H9 (cell line): ENCODE measurements at regions not wholly inside any gene's neighbourhood (a gene's known extent, or its start where the extent isn't known, plus 50 kb on each side); places are given as distances from the start of the nearest gene placed in this dataset.
A peak's percentile ranks its signal among the peaks of the same experiment; 100 is the strongest.

ENCODE experiments used
- DNase-seq: peaks from one replicate; pipeline ENCODE4 v3.0.0-alpha.2; 2017
- H2AFZ ChIP-seq: one replicate; pipeline ENCODE4 v1.6.1; 2013; ENCODE audit warnings: mild to moderate bottlenecking, low read length, control low read depth, moderate library complexity
- H2AK5ac ChIP-seq: 2 replicates; pipeline ENCODE4 v1.6.1; 2013; ENCODE audit warnings: low read length, control low read depth, mixed read lengths; ENCODE audit not compliant: insufficient read length
- H2BK120ac ChIP-seq: one replicate; pipeline ENCODE4 v1.6.1; 2013; ENCODE audit warnings: low read depth, mild to moderate bottlenecking, low read length, control low read depth, inconsistent platforms; ENCODE audit not compliant: poor library complexity, severe bottlenecking
- H2BK12ac ChIP-seq: 2 replicates; pipeline ENCODE4 v1.6.1; 2013; ENCODE audit warnings: low read length, control low read depth, mixed read lengths, low read depth; ENCODE audit not compliant: insufficient read length
- H2BK15ac ChIP-seq: 2 replicates; pipeline ENCODE4 v1.6.1; 2013; ENCODE audit warnings: low read depth, low read length, control low read depth
- H2BK20ac ChIP-seq: one replicate; pipeline ENCODE4 v1.6.1; 2013; ENCODE audit warnings: low read depth, mild to moderate bottlenecking, low read length, control low read depth, inconsistent platforms; ENCODE audit not compliant: poor library complexity, severe bottlenecking
- H2BK5ac ChIP-seq: 2 replicates; pipeline ENCODE4 v1.6.1; 2013; ENCODE audit warnings: low read length, control low read depth, mixed read lengths; ENCODE audit not compliant: insufficient read length
- H3K14ac ChIP-seq: 2 replicates; pipeline ENCODE4 v1.6.1; 2013; ENCODE audit warnings: low read length, control low read depth; ENCODE audit not compliant: insufficient read depth
- H3K18ac ChIP-seq: 2 replicates; pipeline ENCODE4 v1.6.1; 2013; ENCODE audit warnings: low read depth, mild to moderate bottlenecking, mixed read lengths, low read length, control low read depth; ENCODE audit not compliant: insufficient read length
- H3K23ac ChIP-seq: 2 replicates; pipeline ENCODE4 v1.6.1; 2013; ENCODE audit warnings: low read length, control low read depth, mixed read lengths, low read depth; ENCODE audit not compliant: insufficient read length
- H3K23me2 ChIP-seq: 2 replicates; pipeline ENCODE4 v1.6.1; 2013; ENCODE audit warnings: low read depth, mild to moderate bottlenecking, mixed read lengths, low read length, control low read depth; ENCODE audit not compliant: insufficient read length, poor library complexity, severe bottlenecking
- H3K27ac ChIP-seq: 2 replicates; pipeline ENCODE4 v1.5.1; 2013; ENCODE audit warnings: low read length, control low read depth, mixed read lengths, low read depth; ENCODE audit not compliant: insufficient read length
- H3K27me3 ChIP-seq: 2 replicates; pipeline ENCODE4 v1.6.1; 2013; ENCODE audit warnings: low read length, control low read depth, inconsistent platforms; ENCODE audit not compliant: insufficient read depth
- H3K4ac ChIP-seq: 2 replicates; pipeline ENCODE4 v1.6.1; 2013; ENCODE audit warnings: low read depth, mild to moderate bottlenecking, control low read depth, inconsistent platforms, low read length, moderate library complexity
- H3K4me1 ChIP-seq: 2 replicates; pipeline ENCODE4 v1.6.1; 2013; ENCODE audit warnings: low read length, control low read depth, inconsistent platforms; ENCODE audit not compliant: insufficient read depth
- H3K4me2 ChIP-seq: 2 replicates; pipeline ENCODE4 v1.6.1; 2013; ENCODE audit warnings: low read length, control low read depth, mixed read lengths; ENCODE audit not compliant: insufficient read length, insufficient read depth
- H3K56ac ChIP-seq: 2 replicates; pipeline ENCODE4 v1.6.1; 2013; ENCODE audit warnings: low read depth, mild to moderate bottlenecking, mixed read lengths, low read length, control low read depth; ENCODE audit not compliant: insufficient read length
- H3K79me1 ChIP-seq: 2 replicates; pipeline ENCODE4 v1.6.1; 2013; ENCODE audit warnings: low read depth, mild to moderate bottlenecking, moderate library complexity, low read length, control low read depth, inconsistent platforms; ENCODE audit not compliant: insufficient read depth, poor library complexity, severe bottlenecking
- H3K79me2 ChIP-seq: 2 replicates; pipeline ENCODE4 v1.6.1; 2013; ENCODE audit warnings: low read length, control low read depth, inconsistent platforms; ENCODE audit not compliant: insufficient read depth
- H3K9ac ChIP-seq: 2 replicates; pipeline ENCODE4 v1.6.1; 2013; ENCODE audit warnings: low read length, control low read depth, mixed read lengths; ENCODE audit not compliant: insufficient read length; ENCODE audit errors: extremely low read depth
- H3K9me3 ChIP-seq: one replicate; pipeline ENCODE4 v1.6.1; 2013; ENCODE audit warnings: low read depth, low read length, inconsistent platforms; ENCODE audit not compliant: control insufficient read depth
- H3T11ph ChIP-seq: one replicate; pipeline ENCODE4 v1.6.1; 2013; ENCODE audit warnings: mild to moderate bottlenecking, low read length, control low read depth, inconsistent platforms
- H4K20me1 ChIP-seq: one replicate; pipeline ENCODE4 v1.6.1; 2013; ENCODE audit not compliant: control insufficient read depth, insufficient read length, insufficient read depth
- H4K5ac ChIP-seq: 2 replicates; pipeline ENCODE4 v1.6.1; 2013; ENCODE audit warnings: low read depth, mild to moderate bottlenecking, mixed read lengths, low read length, control low read depth; ENCODE audit not compliant: insufficient read length
- H4K8ac ChIP-seq: replicated peaks from 2 replicates; pipeline ENCODE4 v1.6.1; 2013; ENCODE audit warnings: low read length, control low read depth, mixed read lengths, low read depth; ENCODE audit not compliant: insufficient read length
- H4K91ac ChIP-seq: 2 replicates; pipeline ENCODE4 v1.6.1; 2013; ENCODE audit warnings: low read depth, mild to moderate bottlenecking, moderate library complexity, mixed read lengths, low read length, control low read depth; ENCODE audit not compliant: insufficient read length
- H3K27ac Mint-ChIP-seq, 3 experiments: 2 replicates in 2 of 3; 3 replicates in 1 of 3; pipeline ENCODE4 v1.8.0; 2020 to 2021; ENCODE audit warnings: mixed read lengths in 3 of 3, mild to moderate bottlenecking in 1 of 3, moderate library complexity in 1 of 3
- H3K27me3 Mint-ChIP-seq: 2 replicates; pipeline ENCODE4 v1.8.0; 2021; ENCODE audit warnings: low read depth, mild to moderate bottlenecking, moderate library complexity, mixed read lengths
- H3K36me3 Mint-ChIP-seq, 3 experiments: 2 replicates in 2 of 3; 3 replicates in 1 of 3; pipeline ENCODE4 v1.8.0; 2020 to 2021; ENCODE audit warnings: low read depth in 3 of 3, mixed read lengths in 3 of 3; ENCODE audit not compliant: insufficient read depth in 1 of 3
- H3K4me1 Mint-ChIP-seq, 2 experiments: 2 replicates each; pipeline ENCODE4 v1.8.0; 2020; ENCODE audit warnings: mixed read lengths in 2 of 2
- H3K4me3 Mint-ChIP-seq, 2 experiments: 2 replicates in 1 of 2; 3 replicates in 1 of 2; pipeline ENCODE4 v1.8.0; 2020 to 2021; ENCODE audit warnings: mild to moderate bottlenecking in 2 of 2, mixed read lengths in 2 of 2, moderate library complexity in 1 of 2
- H3K9me3 Mint-ChIP-seq, 2 experiments: 2 replicates in 1 of 2; 3 replicates in 1 of 2; pipeline ENCODE4 v1.8.0; 2020; ENCODE audit warnings: mild to moderate bottlenecking in 2 of 2, mixed read lengths in 2 of 2, moderate library complexity in 1 of 2
- TF ChIP-seq, protein P1 (sequence below): fragments of 200-600 bp; sonication (generic); conservative IDR thresholded peaks from 3 replicates; pipeline ENCODE4 v1.8.0; 2021; ENCODE audit warnings: antibody characterized with exemption, mild to moderate bottlenecking

DNA sequence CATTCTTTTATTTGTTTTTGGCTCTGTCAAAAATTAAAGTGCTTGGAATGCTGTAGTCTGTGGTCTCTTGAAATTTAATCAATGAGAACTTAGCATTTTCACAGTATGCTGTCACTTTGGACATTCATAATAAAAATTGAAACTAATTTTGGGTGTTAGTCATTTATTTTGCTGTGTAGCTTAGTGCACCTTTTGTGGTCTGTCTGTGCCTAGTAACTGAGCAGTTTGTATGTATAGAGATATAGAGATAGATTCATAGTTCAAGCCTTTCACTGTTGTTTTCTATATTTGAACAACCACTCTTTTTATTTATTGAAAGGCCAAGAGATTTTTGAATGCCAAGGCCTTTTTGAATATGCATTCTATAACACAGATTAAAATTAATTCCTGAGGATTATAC is 86.4 kb upstream of the TIAM2 start:
- Histone ChIP-seq H2BK120ac (no peak overlapping the region), H2BK20ac (no peak overlapping the region), H4K91ac (no peak overlapping the region), H2BK5ac (no peak overlapping the region), H2AFZ (no peak overlapping the region), H3K79me1 (no peaks in the 10 kb centered on the region), H3K27me3 (no peaks in the 10 kb centered on the region), H3K9me3 (no peaks in the 10 kb centered on the region), H2BK15ac (no peak overlapping the region), H3K4me2 (no peak overlapping the region), H3K18ac (no peak overlapping the region), H2BK12ac (no peak overlapping the region), H2AK5ac (no peak overlapping the region), H4K20me1 (no peaks in the 10 kb centered on the region), H3K4ac (no peak overlapping the region), H3K23ac (no peak overlapping the region), H3K9ac (no peak overlapping the region), H3K56ac (no peak overlapping the region), H3K79me2 (no peaks in the 10 kb centered on the region), H3K4me1 (peaks cover 2% of the 10 kb centered on the region; the same call in 1 of the 2 replicates), H4K8ac (no peak overlapping the region), H4K5ac (no peak overlapping the region), H3K27ac (no peak overlapping the region), H3K23me2 (no peaks in the 10 kb centered on the region), H3T11ph (no peak overlapping the region), H3K14ac (no peak overlapping the region)
- H3K4me1 Mint-ChIP-seq, result peaks cover 14% of the 10 kb centered on the region in 2 experiments
- H3K27ac Mint-ChIP-seq, result peak overlapping the region in 1 of 3 experiments; percentile 33; a peak in 1 of 7 replicates
- H3K4me3 Mint-ChIP-seq, result no peak overlapping the region
- H3K36me3 Mint-ChIP-seq, result peaks cover 0 to 2% (median 0%) of the 10 kb centered on the region in 3 experiments; a peak in 1 of 7 replicates
- no peaks in the 10 kb centered on the region for H3K9me3 Mint-ChIP-seq
- TF ChIP-seq, protein P1, sequence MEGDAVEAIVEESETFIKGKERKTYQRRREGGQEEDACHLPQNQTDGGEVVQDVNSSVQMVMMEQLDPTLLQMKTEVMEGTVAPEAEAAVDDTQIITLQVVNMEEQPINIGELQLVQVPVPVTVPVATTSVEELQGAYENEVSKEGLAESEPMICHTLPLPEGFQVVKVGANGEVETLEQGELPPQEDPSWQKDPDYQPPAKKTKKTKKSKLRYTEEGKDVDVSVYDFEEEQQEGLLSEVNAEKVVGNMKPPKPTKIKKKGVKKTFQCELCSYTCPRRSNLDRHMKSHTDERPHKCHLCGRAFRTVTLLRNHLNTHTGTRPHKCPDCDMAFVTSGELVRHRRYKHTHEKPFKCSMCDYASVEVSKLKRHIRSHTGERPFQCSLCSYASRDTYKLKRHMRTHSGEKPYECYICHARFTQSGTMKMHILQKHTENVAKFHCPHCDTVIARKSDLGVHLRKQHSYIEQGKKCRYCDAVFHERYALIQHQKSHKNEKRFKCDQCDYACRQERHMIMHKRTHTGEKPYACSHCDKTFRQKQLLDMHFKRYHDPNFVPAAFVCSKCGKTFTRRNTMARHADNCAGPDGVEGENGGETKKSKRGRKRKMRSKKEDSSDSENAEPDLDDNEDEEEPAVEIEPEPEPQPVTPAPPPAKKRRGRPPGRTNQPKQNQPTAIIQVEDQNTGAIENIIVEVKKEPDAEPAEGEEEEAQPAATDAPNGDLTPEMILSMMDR, result no peak
- no peaks in the 10 kb centered on the region for H3K27me3 Mint-ChIP-seq
- no peak for DNase-seq
